Prostate gland (tissue), 2 donors: ENCODE measurements at regions not wholly inside any gene's neighbourhood (a gene's known extent, or its start where the extent isn't known, plus 50 kb on each side); places are given as distances from the start of the nearest gene placed in this dataset.
"Not testable (repeated sequence)": the region's sequence is repeated elsewhere in the genome, so short reads cannot be mapped to it uniquely, and the experiment has no call there.

Experiments
- DNase-seq: peaks from one replicate; pipeline ENCODE4 v3.0.0-alpha.2; 2019; ENCODE audit warnings: low spot score
- H3K27ac ChIP-seq, 2 donors: fragments of 200-600 bp; sonication (generic); 2 replicates each; pipeline ENCODE4 v1.5.1; 2017 to 2019
- H3K27me3 ChIP-seq: fragments of 200-600 bp; sonication (generic); replicated peaks from 2 replicates; pipeline ENCODE4 v1.5.1; 2019; ENCODE audit not compliant: insufficient read depth
- H3K36me3 ChIP-seq, 2 donors: fragments of 200-600 bp; sonication (generic); 1 replicate in 1 of 2; 2 replicates in 1 of 2; pipeline versions ENCODE4 v1.5.1 to v1.8.1; 2017 to 2019
- H3K4me1 ChIP-seq: fragments of 200-600 bp; sonication (generic); replicated peaks from 2 replicates; pipeline ENCODE4 v1.5.1; 2019
- H3K4me3 ChIP-seq, 2 donors: fragments of 200-600 bp; sonication (generic); 2 replicates each; pipeline ENCODE4 v1.5.1; 2017 to 2019
- H3K9me3 ChIP-seq: fragments of 200-600 bp; sonication (generic); 2 replicates; pipeline ENCODE4 v1.5.1; 2017
- POLR2A ChIP-seq: fragments of 450-650 bp; IDR thresholded peaks from one replicate; pipeline ENCODE4 v1.6.1; 2016; ENCODE audit warnings: antibody characterized with exemption, mild to moderate bottlenecking
- POLR2AphosphoS5 ChIP-seq: sonication (generic); formaldehyde crosslinking; IDR thresholded peaks from one replicate; pipeline ENCODE4 v1.6.1; 2017; ENCODE audit warnings: antibody characterized with exemption
- WGBS: methylation state at CpG from one replicate; pipeline ENCODE4 v1.1.5; 2018; 5-methylcytosine and 5-hydroxymethylcytosine counted together
- intact Hi-C: fragments of 100-400 bp; cut with DNase I; formaldehyde crosslinking; loops from one replicate; pipeline ENCODE4 v1.14.2; 2022
- TF ChIP-seq, protein P1 (sequence below), 4 experiments: fragments of 200-600 bp in 2 of 4; fragments of 450-650 bp in 2 of 4; sonication (generic) in 2 of 4; IDR thresholded peaks; 1 replicate in 3 of 4; 2 replicates in 1 of 4; pipeline ENCODE4 v1.5.1; 2016 to 2019; ENCODE audit warnings: antibody characterized with exemption in 4 of 4, mild to moderate bottlenecking in 2 of 4, moderate library complexity in 2 of 4

DNA sequence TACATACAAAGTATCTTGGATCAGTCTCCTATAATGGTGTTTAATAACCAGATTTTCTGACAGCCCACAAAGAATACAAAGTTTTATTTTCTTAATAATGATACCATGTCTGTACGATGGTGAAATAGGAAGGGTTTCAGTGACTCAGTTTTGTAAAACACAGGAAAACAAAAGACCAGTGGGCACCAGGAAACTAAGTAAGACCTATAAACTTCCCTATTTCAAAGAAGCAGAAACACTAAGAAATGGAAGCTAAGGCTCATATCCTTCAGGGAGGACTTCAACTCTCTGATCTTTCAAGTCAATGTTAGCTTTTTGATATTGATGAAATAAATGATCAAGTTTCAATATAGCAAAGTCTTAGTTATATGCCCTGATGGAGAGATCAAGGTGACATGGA, 196.0 kb downstream of the DUSP6 start:
- no peak for TF ChIP-seq POLR2A
- TF ChIP-seq, protein P1, sequence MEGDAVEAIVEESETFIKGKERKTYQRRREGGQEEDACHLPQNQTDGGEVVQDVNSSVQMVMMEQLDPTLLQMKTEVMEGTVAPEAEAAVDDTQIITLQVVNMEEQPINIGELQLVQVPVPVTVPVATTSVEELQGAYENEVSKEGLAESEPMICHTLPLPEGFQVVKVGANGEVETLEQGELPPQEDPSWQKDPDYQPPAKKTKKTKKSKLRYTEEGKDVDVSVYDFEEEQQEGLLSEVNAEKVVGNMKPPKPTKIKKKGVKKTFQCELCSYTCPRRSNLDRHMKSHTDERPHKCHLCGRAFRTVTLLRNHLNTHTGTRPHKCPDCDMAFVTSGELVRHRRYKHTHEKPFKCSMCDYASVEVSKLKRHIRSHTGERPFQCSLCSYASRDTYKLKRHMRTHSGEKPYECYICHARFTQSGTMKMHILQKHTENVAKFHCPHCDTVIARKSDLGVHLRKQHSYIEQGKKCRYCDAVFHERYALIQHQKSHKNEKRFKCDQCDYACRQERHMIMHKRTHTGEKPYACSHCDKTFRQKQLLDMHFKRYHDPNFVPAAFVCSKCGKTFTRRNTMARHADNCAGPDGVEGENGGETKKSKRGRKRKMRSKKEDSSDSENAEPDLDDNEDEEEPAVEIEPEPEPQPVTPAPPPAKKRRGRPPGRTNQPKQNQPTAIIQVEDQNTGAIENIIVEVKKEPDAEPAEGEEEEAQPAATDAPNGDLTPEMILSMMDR (IDR thresholded peaks at IDR 0.05), result no peak
- TF ChIP-seq POLR2AphosphoS5, result no peak
- Histone ChIP-seq H3K4me3 (no peak overlapping the region), H3K27ac (no peak overlapping the region), H3K9me3 (no peaks in the 10 kb centered on the region), H3K4me1 (no peaks in the 10 kb centered on the region), H3K36me3 (no peaks in the 10 kb centered on the region), H3K27me3 (no peaks in the 10 kb centered on the region)
- no peak for DNase-seq
- intact Hi-C loops, result no loop called here
- 47% methylated on average over 1 of the region's 1 CpG for WGBS

DNA sequence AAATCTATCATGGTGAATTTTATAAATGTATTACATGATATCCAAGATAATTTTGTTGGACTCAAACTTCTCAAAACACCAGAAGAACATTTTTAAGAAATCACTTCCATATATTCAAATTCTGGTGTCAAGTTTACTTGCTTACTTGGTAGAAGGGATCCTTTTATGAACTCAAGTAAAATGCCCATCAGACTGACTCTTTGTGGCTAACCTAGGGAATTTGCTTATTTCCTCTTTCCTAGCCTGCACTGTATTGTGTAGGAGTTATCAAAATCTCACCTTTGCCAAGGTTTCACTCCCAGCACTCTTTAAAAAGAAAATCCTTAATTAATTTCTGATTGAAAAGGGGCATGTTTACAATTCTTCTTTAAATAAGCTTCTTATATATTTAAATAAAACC, 196.5 kb downstream of the DUSP6 start:
- Histone ChIP-seq H3K27ac (no peak overlapping the region), H3K9me3 (no peaks in the 10 kb centered on the region), H3K27me3 (no peaks in the 10 kb centered on the region), H3K4me1 (no peaks in the 10 kb centered on the region), H3K4me3 (no peak overlapping the region), H3K36me3 (no peaks in the 10 kb centered on the region)
- intact Hi-C loops, result no loop called here
- no peak for TF ChIP-seq POLR2AphosphoS5
- no peak for TF ChIP-seq POLR2A
- TF ChIP-seq, protein P1 (IDR thresholded peaks at IDR 0.05), result no peak
- no peak for DNase-seq

DNA sequence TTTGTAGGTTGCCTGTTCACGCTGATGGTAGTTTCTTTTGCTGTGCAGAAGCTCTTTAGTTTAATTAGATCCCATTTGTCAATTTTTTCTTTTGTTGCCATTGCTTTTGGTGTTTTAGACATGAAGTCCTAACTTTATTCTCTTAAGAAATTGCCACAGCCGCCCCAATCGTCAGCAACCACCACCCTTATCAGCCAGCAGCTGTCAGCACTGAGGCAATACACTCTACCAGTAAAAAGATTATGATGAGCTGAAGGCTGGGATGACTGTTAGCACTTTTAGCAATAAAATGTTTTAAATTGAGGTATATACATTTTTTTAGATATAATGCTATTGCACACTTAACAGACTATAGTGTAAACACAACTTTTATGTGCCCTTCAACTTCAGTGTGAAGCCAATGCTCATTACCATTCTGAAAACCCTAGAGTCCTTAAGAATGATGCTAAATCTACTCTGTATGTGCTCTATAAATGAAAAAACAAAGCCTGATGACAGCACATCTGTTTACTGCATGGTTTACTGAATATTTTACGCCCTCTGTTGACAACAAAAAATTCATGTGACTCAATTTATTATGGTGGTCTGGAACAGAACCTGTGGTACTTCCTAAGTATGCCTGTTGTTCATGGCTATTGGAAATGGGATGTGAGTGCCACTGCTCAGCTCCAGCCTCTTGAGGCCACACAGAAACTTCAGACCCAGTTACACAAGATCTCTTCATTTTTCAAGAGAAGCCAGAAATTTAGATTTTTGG, 197.4 kb downstream of the DUSP6 start:
- Histone ChIP-seq H3K36me3 (no peaks in the 10 kb centered on the region), H3K27me3 (no peaks in the 10 kb centered on the region), H3K4me1 (no peaks in the 10 kb centered on the region), H3K9me3 (no peaks in the 10 kb centered on the region), H3K4me3 (no peak overlapping the region), H3K27ac (no peak overlapping the region)
- 88% methylated on average over 4 of the region's 4 CpGs for WGBS
- no peak for DNase-seq
- intact Hi-C loops, result no loop called here
- TF ChIP-seq, protein P1 (IDR thresholded peaks at IDR 0.05), result no peak
- no peak for TF ChIP-seq POLR2AphosphoS5
- no peak for TF ChIP-seq POLR2A

DNA sequence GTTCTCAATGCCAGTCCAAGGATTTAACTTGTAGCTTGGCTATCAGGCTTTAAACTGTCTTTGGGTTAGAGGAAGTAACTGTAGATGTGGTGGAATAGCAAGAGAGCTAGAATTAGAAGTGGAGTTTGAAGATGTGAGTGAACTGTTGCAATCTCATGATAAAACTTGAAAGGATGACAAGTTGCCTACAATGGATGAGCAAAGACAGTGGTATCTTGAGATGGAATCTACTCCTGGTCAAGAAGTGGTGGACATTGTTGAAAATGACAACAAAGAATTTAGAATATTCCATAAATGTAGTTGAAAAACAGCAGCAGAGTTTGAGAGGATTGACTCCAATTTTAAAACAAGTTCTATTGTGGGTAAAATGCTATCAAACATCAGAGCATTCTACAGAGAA, 199.0 kb downstream of the DUSP6 start:
- Histone ChIP-seq H3K27ac (no peak overlapping the region), H3K36me3 (no peaks in the 10 kb centered on the region), H3K9me3 (no peaks in the 10 kb centered on the region), H3K27me3 (no peaks in the 10 kb centered on the region), H3K4me1 (no peaks in the 10 kb centered on the region), H3K4me3 (no peak overlapping the region)
- intact Hi-C loops, result no loop called here
- TF ChIP-seq, protein P1 (IDR thresholded peaks at IDR 0.05), result no peak
- no peak for TF ChIP-seq POLR2A
- no peak for TF ChIP-seq POLR2AphosphoS5
- no peak for DNase-seq

DNA sequence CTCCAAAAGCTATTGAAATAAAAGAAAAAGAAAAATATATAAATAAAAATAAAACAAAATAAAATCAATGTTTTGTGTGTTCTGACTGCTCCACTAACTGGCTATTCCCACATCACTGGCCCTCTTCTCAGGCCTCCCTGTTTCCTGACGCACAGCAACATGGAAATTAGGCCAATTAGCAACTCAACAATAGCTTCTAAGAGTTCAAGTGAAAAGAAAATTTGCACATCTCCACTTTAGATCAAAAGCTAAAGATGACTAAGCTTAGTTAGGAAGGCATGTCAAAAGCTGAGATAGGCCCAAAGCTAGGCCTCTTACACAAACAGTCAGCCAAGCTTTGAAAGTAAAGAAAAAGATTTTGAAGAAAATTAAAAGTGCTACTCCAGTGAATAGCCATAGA, 200.8 kb downstream of the DUSP6 start:
- Histone ChIP-seq H3K36me3 (no peaks in the 10 kb centered on the region), H3K9me3 (no peaks in the 10 kb centered on the region), H3K27me3 (no peaks in the 10 kb centered on the region), H3K4me1 (no peaks in the 10 kb centered on the region), H3K4me3 (no peak overlapping the region), H3K27ac (no peak overlapping the region)
- DNase-seq, result no peak
- TF ChIP-seq, protein P1 (IDR thresholded peaks at IDR 0.05), result no peak
- TF ChIP-seq POLR2AphosphoS5 (no peak), POLR2A (no peak)
- 89% methylated on average over 1 of the region's 1 CpG for WGBS
- intact Hi-C loops, result no loop called here

DNA sequence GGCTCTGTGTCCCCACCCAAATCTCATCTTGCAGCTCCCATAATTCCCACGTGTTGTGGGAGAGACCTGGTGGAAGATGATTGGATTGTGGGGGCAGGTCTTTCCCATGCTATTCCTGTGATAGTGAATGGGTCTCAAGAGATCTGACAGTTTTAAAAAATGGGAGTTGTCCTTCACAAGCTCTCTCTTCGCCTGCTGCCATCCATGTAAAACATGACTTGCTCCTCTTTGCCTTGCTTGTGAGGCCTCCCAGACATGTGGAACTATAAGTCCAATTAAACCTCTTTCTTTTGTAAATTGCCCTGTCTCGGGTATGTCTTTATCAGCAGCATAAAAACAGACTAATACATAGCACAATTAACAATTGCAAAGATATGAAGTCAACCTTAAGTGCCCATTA, 201.5 kb downstream of the DUSP6 start:
- H3K36me3 ChIP-seq, H3K4me3 ChIP-seq, H3K27ac ChIP-seq, H3K27me3 ChIP-seq, DNase-seq, H3K4me1 ChIP-seq, intact Hi-C loops, H3K9me3 ChIP-seq: not testable (repeated sequence)
- WGBS, result 97% methylated on average over 3 of the region's 3 CpGs
